ENCODE measurements at regions not wholly inside any gene's neighbourhood (a gene's known extent, or its start where the extent isn't known, plus 50 kb on each side); places are given as distances from the start of the nearest gene placed in this dataset.

GRCh38 chr2:38146907-38147307 lies 71.0 kb upstream of the CYP1B1 start (continued):
- no peak for TF ChIP-seq KHSRP (IDR thresholded peaks at IDR 0.05)
- 0 out of 2 replicates have a peak, but pooled peaks have one; percentile 11 for TF ChIP-seq RAD51 (IDR thresholded peaks at IDR 0.05; ENCODE audit: borderline replicate concordance, low read depth)
- TF ChIP-seq NR2C2 (CRISPR knock-in tag; IDR thresholded peaks at IDR 0.05): no peak
- peak; percentile 90 for TF ChIP-seq NR2C2 (tag; IDR thresholded peaks at IDR 0.05)
- no peak for TF ChIP-seq BRF1 (IDR thresholded peaks at IDR 0.05; ENCODE audit: borderline replicate concordance, extremely low read depth, insufficient read length)
- TF ChIP-seq MAFF (IDR thresholded peaks at IDR 0.05; ENCODE audit: low read length): peak; percentile 36; the same call in 1 of the 2 replicates
- peak; percentile 62 for TF ChIP-seq TAF9B (IDR thresholded peaks at IDR 0.05; ENCODE audit: partially characterized antibody)
- TF ChIP-seq EP300 (IDR thresholded peaks at IDR 0.05; ENCODE audit: low read length): peak; percentile 21; the same call in 1 of the 2 replicates
- TF ChIP-seq NFXL1 (CRISPR knock-in tag; IDR thresholded peaks at IDR 0.05): 0 out of 2 replicates have a peak, but pooled peaks have one; percentile 30
- TF ChIP-seq FOSL1 (tag; conservative IDR thresholded peaks at IDR 0.05): peak; percentile 91
- TF ChIP-seq TAF1 (IDR thresholded peaks at IDR 0.05; ENCODE audit: control insufficient read depth, extremely low read depth, insufficient read depth, low read length, severe bottlenecking): peak; percentile 0
- 0 out of 2 replicates have a peak, but pooled peaks have one; percentile 21 for TF ChIP-seq ZKSCAN8 (CRISPR knock-in tag; IDR thresholded peaks at IDR 0.05)
- TF ChIP-seq TEAD1 (CRISPR knock-in tag; IDR thresholded peaks at IDR 0.05): 0 out of 4 replicates have a peak, but pooled peaks of 1 of the 2 experiments have one; percentile 42
- peak; percentile 55; the same call in 1 of the 2 replicates for TF ChIP-seq DPF2 (IDR thresholded peaks at IDR 0.05)
- TF ChIP-seq MEF2D (tag; conservative IDR thresholded peaks at IDR 0.05; ENCODE audit: low read depth): peak; percentile 63; the same call in 1 of the 2 replicates
- 0 out of 2 replicates have a peak, but pooled peaks have one; percentile 19 for TF ChIP-seq CTBP1 (IDR thresholded peaks at IDR 0.05; ENCODE audit: borderline replicate concordance)
- peak; percentile 69 for TF ChIP-seq ARID1B (IDR thresholded peaks at IDR 0.05)
- TF ChIP-seq CREM (IDR thresholded peaks at IDR 0.05; ENCODE audit: low read depth): peak; percentile 54
- TF ChIP-seq NFE2 (IDR thresholded peaks at IDR 0.05; ENCODE audit: low read depth): peak; percentile 51
- peak; percentile 77 for TF ChIP-seq NFRKB (IDR thresholded peaks at IDR 0.05; ENCODE audit: low read depth)
- TF ChIP-seq EGR1 (conservative IDR thresholded peaks at IDR 0.05): peak; percentile 87
- 0 out of 2 replicates have a peak, but pooled peaks have one; percentile 26 for TF ChIP-seq SUPT5H (IDR thresholded peaks at IDR 0.05)
- TF ChIP-seq ZFP1 (CRISPR knock-in tag; IDR thresholded peaks at IDR 0.05): no peak
- peak; percentile 83 for TF ChIP-seq ZNF316 (IDR thresholded peaks at IDR 0.05)
- TF ChIP-seq L3MBTL2 (IDR thresholded peaks at IDR 0.05): peak; percentile 62; the same call in 1 of the 2 replicates
- TF ChIP-seq BACH1 (tag; IDR thresholded peaks at IDR 0.05): peak; percentile 72; the same call in 1 of the 2 replicates

Measured in K562 (cell line).